OCI-LY7 (cell line): ENCODE measurements at regions not wholly inside any gene's neighbourhood (a gene's known extent, or its start where the extent isn't known, plus 50 kb on each side); places are given as distances from the start of the nearest gene placed in this dataset.

ENCODE experiments used
- BruUV-seq: library from RNA; stranded (reverse); fragments of 400-500 nt; replicated peaks from 2 replicates; lab custom pipeline; 2021; lab: Mats Ljungman, UMichigan
- CTCF ChIA-PET: fragments of 300-600 bp; sonication (Branson Sonifier 250); formaldehyde crosslinking; loops from one replicate; lab custom pipeline; 2022; ENCODE audit warnings: antibody characterized with exemption; ENCODE audit not compliant: unreplicated experiment; lab: Charles Lee
- POLR2A ChIA-PET: fragments of 300-600 bp; sonication (Branson Sonifier 250); formaldehyde crosslinking; loops from one replicate; lab custom pipeline; 2022; ENCODE audit warnings: antibody characterized with exemption; lab: Charles Lee
- DNase-seq: peaks from one replicate; pipeline ENCODE4 v3.0.0-alpha.2; 2015; ENCODE audit warnings: low spot score
- H2AFZ ChIP-seq: fragments of 200-600 bp; sonication (generic), shearing (Covaris generic); 2 replicates; pipeline ENCODE4 v1.6.1; 2014; ENCODE audit warnings: mild to moderate bottlenecking, antibody characterized with exemption, low read length, moderate library complexity
- H3K27ac ChIP-seq: fragments of 200-600 bp; sonication (generic); 2 replicates; pipeline ENCODE4 v1.5.1; 2014; ENCODE audit warnings: mixed run types, low read depth, mild to moderate bottlenecking, moderate library complexity, low read length, inconsistent platforms; ENCODE audit not compliant: poor library complexity, severe bottlenecking
- H3K36me3 ChIP-seq: fragments of 200-600 bp; sonication (generic); 2 replicates; pipeline ENCODE4 v1.6.1; 2014; ENCODE audit warnings: mild to moderate bottlenecking, antibody characterized with exemption, low read length, moderate library complexity, mixed read lengths; ENCODE audit not compliant: insufficient read depth
- H3K4me1 ChIP-seq: fragments of 200-600 bp; sonication (generic); 2 replicates; pipeline ENCODE4 v1.5.1; 2014; ENCODE audit warnings: mild to moderate bottlenecking, low read length; ENCODE audit not compliant: insufficient read depth, poor library complexity, severe bottlenecking
- H3K4me2 ChIP-seq: fragments of 200-600 bp; sonication (generic); 2 replicates; pipeline ENCODE4 v1.6.1; 2014; ENCODE audit warnings: mild to moderate bottlenecking, low read length
- H3K4me3 ChIP-seq: fragments of 200-600 bp; sonication (generic); 2 replicates; pipeline ENCODE4 v1.5.1; 2014; ENCODE audit warnings: mild to moderate bottlenecking, low read depth, low read length; ENCODE audit not compliant: poor library complexity, severe bottlenecking
- H3K79me2 ChIP-seq: fragments of 200-600 bp; sonication (generic); 2 replicates; pipeline ENCODE4 v1.6.1; 2016; ENCODE audit warnings: low read depth, mild to moderate bottlenecking, low read length, moderate library complexity, mixed read lengths; ENCODE audit not compliant: insufficient read depth
- H3K9me2 ChIP-seq: fragments of 200-600 bp; sonication (generic); 2 replicates; pipeline ENCODE4 v1.6.1; 2016; ENCODE audit warnings: mild to moderate bottlenecking, low read length, mixed read lengths; ENCODE audit not compliant: insufficient read depth
- H3K9me3 ChIP-seq: fragments of 200-600 bp; sonication (generic); 2 replicates; pipeline ENCODE4 v1.6.1; 2014; ENCODE audit warnings: mild to moderate bottlenecking, mixed run types, low read length, mixed read lengths
- H4K20me1 ChIP-seq: fragments of 200-600 bp; sonication (generic); 2 replicates; pipeline ENCODE4 v1.6.1; 2014; ENCODE audit warnings: mild to moderate bottlenecking, antibody characterized with exemption, low read length, moderate library complexity, mixed read lengths; ENCODE audit not compliant: insufficient read depth
- EZH2phosphoT487 ChIP-seq: fragments of 200-600 bp; sonication (generic); IDR thresholded peaks from 2 replicates; pipeline ENCODE4 v1.6.1; 2018; ENCODE audit warnings: low read depth, borderline replicate concordance, mild to moderate bottlenecking, mixed run types, antibody characterized with exemption, low read length, moderate library complexity, mixed read lengths
- intact Hi-C: fragments of 100-400 bp; cut with micrococcal nuclease; formaldehyde crosslinking; loops from one replicate; pipeline ENCODE4 v1.10.0; 2022; ENCODE audit not compliant: unreplicated experiment
- TF ChIP-seq, protein P1 (sequence below): fragments of 200-600 bp; sonication (generic); conservative IDR thresholded peaks from 2 replicates; pipeline ENCODE4 v1.5.1; 2014; ENCODE audit warnings: mild to moderate bottlenecking, antibody characterized with exemption, low read length, moderate library complexity, mixed read lengths

DNA sequence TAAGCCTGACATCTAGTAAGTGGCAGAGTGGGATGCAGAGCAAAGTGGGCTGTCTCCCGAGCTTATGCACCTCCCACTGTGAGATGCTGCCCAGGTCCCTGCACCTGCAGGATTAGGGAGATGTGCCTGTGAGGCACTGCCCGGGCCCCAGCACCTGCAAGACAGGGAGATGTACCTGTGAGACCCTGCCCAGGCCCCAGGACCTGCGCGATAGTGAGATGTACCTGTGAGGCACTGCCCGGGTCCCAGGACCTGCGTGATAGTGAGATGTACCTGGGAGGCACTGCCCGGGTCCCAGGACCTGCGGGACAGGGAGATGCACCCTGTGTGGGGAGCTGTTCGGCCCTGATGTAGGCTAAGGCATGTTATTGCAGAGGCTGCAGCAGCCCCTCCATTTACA is 622.8 kb downstream of the PTPRU start:
- BruUV-seq = no TSS peak
- H3K4me3 ChIP-seq = no peak overlapping the region
- no peaks in the 10 kb centered on the region for H3K79me2 ChIP-seq
- H3K36me3 ChIP-seq = no peaks in the 10 kb centered on the region
- DNase-seq = no peak
- POLR2A ChIA-PET = no interaction called here
- H3K4me1 ChIP-seq = no peaks in the 10 kb centered on the region
- H3K9me2 ChIP-seq = no peaks in the 10 kb centered on the region
- no peak overlapping the region for H3K27ac ChIP-seq
- intact Hi-C loops = no loop called here
- TF ChIP-seq, protein P1, sequence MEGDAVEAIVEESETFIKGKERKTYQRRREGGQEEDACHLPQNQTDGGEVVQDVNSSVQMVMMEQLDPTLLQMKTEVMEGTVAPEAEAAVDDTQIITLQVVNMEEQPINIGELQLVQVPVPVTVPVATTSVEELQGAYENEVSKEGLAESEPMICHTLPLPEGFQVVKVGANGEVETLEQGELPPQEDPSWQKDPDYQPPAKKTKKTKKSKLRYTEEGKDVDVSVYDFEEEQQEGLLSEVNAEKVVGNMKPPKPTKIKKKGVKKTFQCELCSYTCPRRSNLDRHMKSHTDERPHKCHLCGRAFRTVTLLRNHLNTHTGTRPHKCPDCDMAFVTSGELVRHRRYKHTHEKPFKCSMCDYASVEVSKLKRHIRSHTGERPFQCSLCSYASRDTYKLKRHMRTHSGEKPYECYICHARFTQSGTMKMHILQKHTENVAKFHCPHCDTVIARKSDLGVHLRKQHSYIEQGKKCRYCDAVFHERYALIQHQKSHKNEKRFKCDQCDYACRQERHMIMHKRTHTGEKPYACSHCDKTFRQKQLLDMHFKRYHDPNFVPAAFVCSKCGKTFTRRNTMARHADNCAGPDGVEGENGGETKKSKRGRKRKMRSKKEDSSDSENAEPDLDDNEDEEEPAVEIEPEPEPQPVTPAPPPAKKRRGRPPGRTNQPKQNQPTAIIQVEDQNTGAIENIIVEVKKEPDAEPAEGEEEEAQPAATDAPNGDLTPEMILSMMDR = no peak
- TF ChIP-seq EZH2phosphoT487 = no peak
- H2AFZ ChIP-seq = no peak overlapping the region
- no peak overlapping the region for H3K4me2 ChIP-seq
- peaks cover 7% of the 10 kb centered on the region; the same call in 1 of the 2 replicates for H3K9me3 ChIP-seq
- no peaks in the 10 kb centered on the region for H4K20me1 ChIP-seq
- CTCF ChIA-PET = no interaction called here

DNA sequence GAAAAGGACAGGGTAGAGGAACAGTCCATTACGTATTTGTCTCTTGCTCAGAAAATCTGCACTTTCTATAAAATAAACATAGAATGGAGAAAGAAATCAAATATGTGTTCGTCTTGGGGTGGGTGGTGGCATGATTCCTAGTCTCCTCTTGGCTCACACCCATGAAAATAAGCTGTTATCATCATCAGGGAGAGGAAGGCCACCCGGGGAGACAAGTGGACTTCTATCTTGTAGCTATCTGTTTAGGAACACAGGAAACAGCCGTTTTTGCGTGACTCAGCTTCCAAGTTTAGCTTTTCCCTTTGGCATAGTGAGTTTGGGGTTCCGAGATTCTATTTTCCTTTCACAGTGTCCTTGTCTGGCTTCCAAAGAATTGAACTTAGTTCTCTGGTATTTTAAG is 622.3 kb downstream of the PTPRU start:
- no peak overlapping the region for H2AFZ ChIP-seq
- ChIA-PET CTCF (no interaction called here), POLR2A (no interaction called here)
- intact Hi-C loops = no loop called here
- peaks cover 7% of the 10 kb centered on the region; the same call in 1 of the 2 replicates for H3K9me3 ChIP-seq
- no peak overlapping the region for H3K27ac ChIP-seq
- H3K4me2 ChIP-seq = no peak overlapping the region
- no peaks in the 10 kb centered on the region for H3K79me2 ChIP-seq
- no peaks in the 10 kb centered on the region for H3K36me3 ChIP-seq
- no TSS peak for BruUV-seq
- H3K4me1 ChIP-seq = no peaks in the 10 kb centered on the region
- H3K9me2 ChIP-seq = no peaks in the 10 kb centered on the region
- H4K20me1 ChIP-seq = no peaks in the 10 kb centered on the region
- H3K4me3 ChIP-seq = no peak overlapping the region
- no peak for DNase-seq
- TF ChIP-seq, protein P1 = no peak
- TF ChIP-seq EZH2phosphoT487 = no peak

DNA sequence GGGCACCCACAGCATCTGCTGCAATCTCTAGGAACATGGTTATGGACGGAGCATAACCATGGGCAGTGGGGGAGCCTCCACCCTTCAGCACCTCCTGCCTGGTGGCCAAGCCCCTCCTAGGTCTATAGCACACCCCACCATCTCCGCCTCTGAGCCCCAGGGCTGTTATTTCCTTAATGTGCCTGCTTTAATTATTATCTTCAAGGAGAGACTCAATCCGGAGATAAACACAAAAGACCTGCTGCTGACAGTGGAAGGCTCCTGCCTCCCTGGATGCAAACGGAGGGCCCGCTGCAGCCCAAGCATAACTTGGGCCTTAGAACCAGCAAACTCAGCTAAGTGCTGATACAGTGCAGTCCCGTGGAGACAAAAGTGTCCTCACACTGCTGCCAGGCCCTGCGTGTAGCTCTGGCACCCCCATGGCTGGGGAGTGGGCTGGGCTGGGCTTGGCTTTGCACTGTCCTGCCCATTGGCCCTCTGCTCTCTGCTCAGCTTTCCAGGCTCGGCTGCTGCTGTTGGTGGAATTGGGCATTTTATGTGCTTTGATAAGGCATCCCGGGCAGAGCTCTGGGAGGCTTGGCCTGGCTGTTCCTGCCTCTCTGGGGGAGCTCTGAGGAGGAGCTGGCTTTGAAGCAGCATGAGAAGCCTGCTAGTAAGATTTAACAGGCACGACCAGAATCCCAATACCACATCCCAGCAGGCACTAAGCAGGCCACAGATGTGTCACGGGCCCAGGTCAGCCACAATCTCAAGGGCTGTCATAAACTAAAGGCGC is 620.2 kb downstream of the PTPRU start:
- H3K79me2 ChIP-seq = no peaks in the 10 kb centered on the region
- DNase-seq = no peak
- no TSS peak for BruUV-seq
- H4K20me1 ChIP-seq = no peaks in the 10 kb centered on the region
- H3K4me1 ChIP-seq = no peaks in the 10 kb centered on the region
- no peak overlapping the region for H3K4me2 ChIP-seq
- TF ChIP-seq, protein P1 = no peak
- TF ChIP-seq EZH2phosphoT487 = no peak
- peaks cover 7% of the 10 kb centered on the region; the same call in 1 of the 2 replicates for H3K9me3 ChIP-seq
- no peak overlapping the region for H2AFZ ChIP-seq
- no peaks in the 10 kb centered on the region for H3K36me3 ChIP-seq
- no peaks in the 10 kb centered on the region for H3K9me2 ChIP-seq
- intact Hi-C loops = no loop called here
- no peak overlapping the region for H3K27ac ChIP-seq
- H3K4me3 ChIP-seq = no peak overlapping the region
- POLR2A ChIA-PET = no interaction called here
- CTCF ChIA-PET = no interaction called here
